NCI-H526 treated with DMSO at 0.1 percent for 48 hours (cell line): ENCODE measurements at regions not wholly inside any gene's neighbourhood (a gene's known extent, or its start where the extent isn't known, plus 50 kb on each side); places are given as distances from the start of the nearest gene placed in this dataset.
A peak's percentile ranks its signal among the peaks of the same experiment; 100 is the strongest.
"Not testable (repeated sequence)": the region's sequence is repeated elsewhere in the genome, so short reads cannot be mapped to it uniquely, and the experiment has no call there.

Experiments
- DNase-seq: peaks from one replicate; lab custom pipeline; 2025; lab: John Stamatoyannopoulos, UW

- not testable (repeated sequence) for DNase-seq
Measured at GRCh38 chr1:80288750-80289149, 1282.2 kb upstream of the ADGRL4 start.

DNA sequence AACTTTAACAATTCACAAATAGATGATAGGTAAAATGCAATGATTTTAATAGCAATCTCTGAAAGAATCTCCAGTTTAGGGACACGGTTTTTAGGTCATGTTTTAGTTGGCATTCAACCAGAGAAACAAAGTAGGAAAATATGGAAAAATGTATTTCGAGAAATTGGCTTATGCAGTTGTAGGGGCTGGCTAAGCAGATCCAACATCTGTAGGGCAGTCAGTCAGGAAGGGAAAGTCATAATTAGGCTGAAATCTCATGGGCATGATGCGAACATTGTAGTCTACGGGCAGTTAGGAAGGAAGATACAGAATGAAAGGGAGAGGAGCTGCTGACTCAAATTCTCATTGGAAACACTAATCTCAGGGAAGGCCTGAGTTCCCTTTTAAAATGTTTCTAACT is 1276.0 kb upstream of the ADGRL4 start:
- DNase-seq, result no peak

- DNase-seq, result no peak
Measured at GRCh38 chr1:80278936-80279335, 1272.4 kb upstream of the ADGRL4 start.

GRCh38 chr1:80274256-80274655 is 1267.7 kb upstream of the ADGRL4 start:
- DNase-seq, result no peak

DNA sequence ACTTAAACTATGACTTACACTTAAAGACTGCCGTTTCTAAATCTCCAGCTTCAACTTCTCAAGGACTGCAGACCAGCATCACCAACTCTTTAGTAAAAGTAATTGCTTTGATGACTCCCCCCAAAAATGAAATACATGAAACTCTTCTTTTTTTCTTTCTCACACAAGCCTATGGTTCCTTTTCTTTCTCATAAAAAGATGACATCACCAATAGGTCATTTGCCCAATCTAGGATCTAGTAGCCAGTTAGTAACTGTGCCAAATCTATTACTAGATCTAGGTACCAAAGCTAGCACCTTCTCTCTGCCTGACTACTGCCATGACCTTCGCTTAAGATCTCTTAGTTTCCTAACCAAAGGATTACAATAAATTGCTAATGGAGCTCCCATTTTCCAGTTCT is 1266.0 kb upstream of the ADGRL4 start:
- no peak for DNase-seq

- no peak for DNase-seq
Measured at GRCh38 chr1:80258659-80259058, 1252.1 kb upstream of the ADGRL4 start.

GRCh38 chr1:80251591-80251990 is 1245.1 kb upstream of the ADGRL4 start:
- no peak for DNase-seq

DNA sequence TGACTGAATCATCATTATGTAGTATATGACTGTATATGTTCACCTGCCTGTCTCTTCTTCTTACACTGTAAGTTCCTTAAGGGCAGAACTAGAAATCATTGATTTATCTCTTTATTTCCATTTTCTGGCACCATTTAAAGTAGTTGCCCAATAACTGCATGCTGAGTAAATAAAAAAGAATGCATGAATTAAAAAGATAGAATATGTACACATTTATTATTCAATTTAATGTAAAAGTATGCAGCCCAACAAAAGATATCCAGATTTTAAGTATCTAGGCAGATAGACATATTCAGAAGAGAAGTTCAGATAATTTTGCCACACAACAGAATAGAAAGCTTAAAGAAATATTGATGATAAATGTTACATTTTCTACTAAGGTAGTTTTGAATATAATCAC is 1244.6 kb upstream of the ADGRL4 start:
- no peak for DNase-seq

DNA sequence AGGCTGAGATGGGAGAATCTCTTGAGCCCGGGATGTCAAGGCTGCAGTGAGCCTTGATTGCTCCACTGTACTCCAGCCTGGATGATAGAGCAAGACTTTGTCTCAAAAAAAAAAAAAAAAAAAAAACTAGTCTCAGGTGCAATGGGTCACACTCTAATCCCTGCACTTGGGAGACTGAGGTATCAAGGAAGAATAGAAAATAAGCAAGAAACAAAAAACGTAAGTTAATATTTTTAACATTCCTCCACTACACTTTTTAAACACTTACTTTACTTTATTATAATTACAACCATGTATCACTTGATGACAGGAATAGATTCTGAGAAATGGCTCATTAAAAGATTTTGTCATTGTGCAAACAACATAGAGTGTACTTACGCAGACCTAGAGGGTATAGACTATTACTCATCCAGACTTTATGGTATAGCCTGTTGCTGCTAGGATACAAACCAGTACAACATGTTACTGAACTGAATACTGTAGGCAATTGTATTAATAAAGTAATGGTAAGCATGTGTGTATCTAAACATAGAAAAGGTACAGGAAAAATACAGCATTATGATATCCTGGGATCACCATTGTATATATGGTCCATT is 1244.1 kb upstream of the ADGRL4 start:
- no peak for DNase-seq

DNA sequence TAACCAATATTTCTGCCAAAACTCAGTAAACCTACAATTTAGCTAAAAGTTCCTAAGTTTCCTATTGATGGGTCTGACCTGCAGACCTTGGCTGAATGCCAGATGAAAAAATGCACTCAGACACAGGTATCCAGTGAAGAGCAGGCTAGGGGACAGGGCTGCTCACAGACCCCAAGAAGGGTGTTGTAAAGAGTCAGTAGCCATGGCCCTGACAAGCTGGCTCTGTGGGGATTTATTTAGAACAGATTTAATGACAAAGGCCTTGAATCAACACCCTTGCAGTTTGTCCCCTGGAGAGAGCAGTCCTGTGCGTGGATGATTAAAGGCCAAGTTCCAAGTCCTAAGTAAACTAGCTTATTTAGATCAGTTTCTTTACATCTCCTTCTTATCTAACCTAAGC is 1243.2 kb upstream of the ADGRL4 start:
- no peak for DNase-seq

DNA sequence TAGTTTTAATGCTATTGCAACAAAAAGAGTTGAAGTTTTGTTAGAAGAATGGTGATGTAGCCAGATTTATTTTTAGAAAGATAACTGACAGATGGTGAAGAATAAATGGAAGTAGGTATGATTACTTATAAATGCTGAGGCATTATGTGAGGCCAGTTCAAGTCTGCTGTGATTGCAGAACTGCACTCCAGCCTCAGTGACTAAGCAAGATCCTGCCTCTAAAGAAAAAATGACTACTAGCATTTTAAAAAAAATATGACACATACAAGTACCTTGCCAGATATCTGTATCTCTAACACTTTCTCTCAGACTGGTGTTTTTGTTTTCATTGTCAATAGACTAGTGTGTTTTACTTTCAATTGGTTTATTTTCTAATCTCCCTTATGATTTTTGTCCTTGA is 1242.4 kb upstream of the ADGRL4 start:
- DNase-seq, result no peak

- DNase-seq, result no peak
Measured at GRCh38 chr1:80245813-80246212, 1239.3 kb upstream of the ADGRL4 start.

DNA sequence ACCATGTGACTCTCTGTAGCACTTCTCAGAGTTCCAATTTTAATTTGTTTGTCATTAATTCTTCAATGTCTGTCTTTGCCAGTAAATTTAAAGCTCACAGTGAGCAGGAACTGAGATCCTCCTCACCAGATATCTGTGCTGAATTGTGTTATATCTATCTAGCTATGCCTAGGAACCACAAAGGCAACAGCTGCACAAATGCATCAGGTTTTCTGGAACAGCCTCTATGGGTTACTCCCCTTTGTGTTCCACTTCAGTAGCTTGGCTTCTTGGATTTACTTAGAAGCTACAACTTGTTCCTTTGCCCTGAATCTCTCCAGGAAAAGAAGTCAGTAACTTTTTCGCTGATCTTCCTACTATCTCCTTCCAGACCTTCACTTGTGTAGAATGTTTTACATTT is 1237.8 kb upstream of the ADGRL4 start:
- no peak for DNase-seq

DNA sequence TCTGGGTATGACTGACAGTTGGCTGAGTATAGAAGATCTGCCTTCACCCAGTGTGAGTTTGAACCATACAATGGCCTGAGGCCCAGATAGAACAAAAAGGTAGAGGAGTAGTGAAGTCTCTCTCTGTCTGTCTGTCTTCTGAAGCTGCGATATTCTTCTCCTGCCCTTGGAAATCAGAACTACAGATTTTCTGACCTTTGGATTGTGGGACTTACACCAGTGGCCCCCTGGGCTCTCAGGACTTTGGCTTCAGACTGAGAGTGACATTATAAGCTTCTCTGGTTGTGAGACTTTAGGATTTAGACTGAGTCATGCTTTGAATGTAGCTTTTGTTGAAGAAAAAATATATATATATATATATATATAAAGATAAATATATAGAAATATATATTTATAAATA is 1235.0 kb upstream of the ADGRL4 start:
- no peak for DNase-seq

DNA sequence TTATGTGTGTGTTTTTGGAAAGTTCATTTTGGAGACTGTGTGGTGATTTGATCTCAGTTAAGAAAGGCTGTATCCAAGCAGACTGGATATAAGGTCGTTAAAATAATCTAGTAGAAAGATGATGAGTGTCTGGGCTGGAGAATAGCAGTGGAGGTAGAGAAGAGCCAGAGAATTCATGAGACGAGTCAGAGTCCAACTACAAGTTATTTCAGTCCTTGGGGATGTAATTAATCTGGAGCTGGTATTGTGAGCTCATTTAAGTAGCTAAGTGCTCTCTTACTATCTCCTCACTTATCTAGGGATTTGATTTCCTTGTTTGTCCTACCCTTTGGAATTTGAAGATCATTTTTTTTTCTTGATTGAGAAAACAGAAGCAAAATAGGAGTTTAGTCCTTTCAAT is 1219.0 kb upstream of the ADGRL4 start:
- no peak for DNase-seq

DNA sequence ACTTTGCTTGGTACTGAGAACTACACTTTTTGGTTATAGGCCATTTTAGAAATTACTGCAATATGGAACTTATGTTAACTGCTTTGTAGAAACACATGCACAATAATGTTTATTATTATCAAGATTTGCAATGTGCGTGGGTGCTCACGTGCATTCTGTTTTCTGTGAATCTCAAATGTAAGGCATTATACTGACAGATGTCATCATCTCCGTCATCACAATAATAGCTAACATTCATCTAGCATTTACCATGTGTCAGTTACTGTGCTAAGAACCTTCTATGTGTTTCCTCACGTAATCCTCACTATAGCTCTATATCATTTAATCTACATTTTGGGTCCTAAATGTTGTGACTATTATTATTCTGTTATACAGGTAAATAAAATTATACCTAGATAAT is 1214.8 kb upstream of the ADGRL4 start:
- no peak for DNase-seq

DNA sequence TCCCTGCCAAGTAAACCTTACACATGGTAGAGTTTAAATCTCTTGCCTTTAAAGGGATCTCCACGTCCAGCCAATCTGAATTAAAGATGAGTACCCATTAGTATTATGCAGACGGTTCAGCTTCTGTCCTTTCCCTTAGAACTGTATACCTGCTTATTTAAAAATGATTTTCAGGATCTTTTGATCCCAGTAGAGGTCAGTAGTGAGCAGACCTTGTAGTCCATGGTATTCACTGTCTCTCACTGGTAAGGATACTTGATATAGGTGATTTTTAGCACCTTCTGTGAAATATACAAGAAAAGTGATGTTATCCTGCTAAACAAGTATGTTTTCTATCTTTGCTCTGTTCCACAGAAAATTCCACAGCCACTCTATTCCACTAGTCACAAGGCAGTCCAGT is 1211.6 kb upstream of the ADGRL4 start:
- peak; percentile 28 for DNase-seq

- peak; percentile 33 for DNase-seq
Measured at GRCh38 chr1:80217377-80217986, 1211.0 kb upstream of the ADGRL4 start.

- DNase-seq, result no peak
Measured at GRCh38 chr1:80214888-80215540, 1208.5 kb upstream of the ADGRL4 start.

GRCh38 chr1:80212948-80213347 is 1206.4 kb upstream of the ADGRL4 start:
- DNase-seq, result no peak

DNA sequence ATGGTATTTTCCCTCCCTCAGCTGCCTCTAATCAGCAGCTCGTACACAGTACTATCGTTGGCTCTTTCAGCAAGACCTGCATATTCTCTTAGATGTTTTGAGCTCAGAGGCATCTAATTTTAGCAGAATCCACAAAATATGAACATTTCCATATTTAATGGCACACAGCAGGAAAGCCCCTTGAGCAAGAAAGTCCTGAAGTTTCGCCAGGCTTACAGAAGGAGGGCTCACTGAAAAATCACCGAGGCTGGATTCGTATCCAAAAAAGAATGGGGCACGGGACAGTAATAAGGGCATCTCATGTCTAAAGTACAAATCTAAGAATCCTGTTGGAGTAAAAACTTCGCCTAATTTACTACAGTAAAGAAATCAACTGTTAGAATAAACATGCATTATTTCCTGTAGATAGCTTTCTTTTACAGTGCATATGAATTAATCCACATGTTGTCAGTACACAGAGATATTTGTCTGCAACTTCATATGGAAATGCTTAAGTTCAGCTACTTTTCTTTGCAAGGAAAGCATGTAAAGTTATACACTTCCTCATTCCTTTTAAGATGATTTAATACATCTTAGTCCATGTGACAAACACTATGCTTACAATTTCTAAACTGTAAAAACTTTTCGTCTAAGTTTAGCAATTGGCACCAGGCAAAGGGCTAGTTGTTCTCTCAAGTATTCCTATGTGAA is 1205.3 kb upstream of the ADGRL4 start:
- no peak for DNase-seq

DNA sequence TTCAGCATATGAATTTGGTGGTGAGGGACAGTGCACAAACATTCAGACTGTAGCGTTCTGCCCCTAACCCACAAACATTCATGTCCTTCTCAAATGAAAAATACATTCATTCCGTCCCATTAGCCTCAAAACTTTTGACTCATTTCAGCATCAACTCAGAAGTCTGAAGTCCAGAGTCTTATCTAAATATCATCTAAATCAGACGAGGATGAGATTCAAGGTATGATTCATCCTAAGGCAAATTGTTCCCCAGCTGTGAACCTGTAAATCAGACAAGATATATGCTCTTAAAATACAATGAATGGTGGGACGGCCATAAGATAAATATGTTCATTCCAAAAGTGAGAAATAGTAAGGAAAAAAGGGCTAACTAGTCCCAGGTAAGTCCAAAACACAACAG is 1195.6 kb upstream of the ADGRL4 start:
- no peak for DNase-seq

DNA sequence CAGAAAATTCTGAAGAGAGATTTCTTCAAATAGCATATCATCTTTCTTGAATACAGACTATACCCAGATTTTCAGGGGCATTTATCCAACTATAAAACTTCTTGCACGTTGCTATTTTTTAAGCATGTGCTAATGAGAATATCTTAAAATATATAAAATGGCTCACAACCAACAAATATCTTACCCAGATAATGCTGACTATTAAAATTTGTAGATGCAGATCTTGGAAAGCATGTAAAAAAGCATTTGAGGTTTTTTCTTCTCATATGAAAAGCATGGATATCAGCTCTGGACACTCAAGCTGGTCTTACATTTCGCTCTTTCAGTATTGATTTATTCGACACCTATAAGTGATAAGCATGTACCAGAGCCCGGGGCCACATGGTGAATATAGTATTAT is 1187.7 kb upstream of the ADGRL4 start:
- DNase-seq, result no peak
